GM18498 (cell line): ENCODE measurements at regions not wholly inside any gene's neighbourhood (a gene's known extent, or its start where the extent isn't known, plus 50 kb on each side); places are given as distances from the start of the nearest gene placed in this dataset.
"Not testable (repeated sequence)": the region's sequence is repeated elsewhere in the genome, so short reads cannot be mapped to it uniquely, and the experiment has no call there.

Source experiments
- ATAC-seq: cut with Tn5 transposase; IDR thresholded peaks from one replicate; pipeline ENCODE4 v1.9.1; 2021; ENCODE audit warnings: mild to moderate bottlenecking, moderate library complexity; ENCODE audit not compliant: unreplicated experiment

DNA sequence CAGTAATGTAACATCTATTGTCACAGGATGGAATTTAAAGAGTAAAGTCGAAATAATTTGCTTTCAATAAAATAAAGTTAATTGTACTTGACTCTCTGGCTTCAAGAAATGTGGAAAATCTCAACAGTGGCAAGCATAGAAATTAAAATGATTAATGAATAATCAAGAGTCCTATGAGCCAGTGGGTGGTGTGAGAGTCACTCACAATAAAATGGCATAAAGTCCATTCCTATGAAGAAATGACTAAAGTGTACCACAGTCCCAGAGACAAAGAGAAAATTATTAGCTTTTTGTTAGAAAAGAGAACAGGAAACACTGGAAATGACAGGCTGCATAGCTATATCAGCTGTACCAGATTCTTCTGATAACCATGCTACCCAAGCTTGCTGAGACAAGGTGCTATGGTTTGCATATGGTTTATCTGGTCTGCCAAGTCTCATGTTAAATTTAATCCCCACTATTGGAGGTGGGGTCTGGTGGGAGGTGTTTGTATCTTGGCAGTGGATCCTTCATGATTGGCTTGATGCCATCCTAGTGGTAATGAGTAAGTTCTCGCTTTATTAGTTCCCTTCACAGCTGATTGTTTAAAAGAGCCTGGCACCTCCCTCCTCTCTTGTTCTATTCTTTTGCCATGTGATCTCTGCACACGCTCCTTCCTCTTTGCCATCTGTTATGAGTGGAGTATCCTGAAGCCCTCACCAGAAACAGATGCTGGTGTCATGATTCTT lies 647.7 kb upstream of the ITGA1 start:
- no peak for ATAC-seq

DNA sequence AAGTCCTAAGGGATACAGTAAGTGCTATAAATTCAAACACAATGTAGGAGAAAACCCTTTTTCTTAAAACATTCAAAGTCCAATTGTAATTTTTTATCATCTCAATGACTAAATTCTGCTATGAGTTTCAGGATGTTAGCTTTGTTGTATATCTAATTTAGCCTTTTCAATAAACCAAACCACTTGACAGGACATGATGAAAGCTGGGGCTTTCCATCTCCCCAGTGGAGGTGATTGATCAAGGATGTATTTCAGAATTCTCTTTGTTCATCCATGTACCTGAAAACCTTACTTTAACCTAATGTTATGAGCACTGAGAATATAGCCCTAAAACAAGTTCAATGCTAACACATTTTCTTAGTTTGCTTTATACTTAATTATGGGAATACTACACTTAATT lies 639.0 kb upstream of the ITGA1 start:
- no peak for ATAC-seq

DNA sequence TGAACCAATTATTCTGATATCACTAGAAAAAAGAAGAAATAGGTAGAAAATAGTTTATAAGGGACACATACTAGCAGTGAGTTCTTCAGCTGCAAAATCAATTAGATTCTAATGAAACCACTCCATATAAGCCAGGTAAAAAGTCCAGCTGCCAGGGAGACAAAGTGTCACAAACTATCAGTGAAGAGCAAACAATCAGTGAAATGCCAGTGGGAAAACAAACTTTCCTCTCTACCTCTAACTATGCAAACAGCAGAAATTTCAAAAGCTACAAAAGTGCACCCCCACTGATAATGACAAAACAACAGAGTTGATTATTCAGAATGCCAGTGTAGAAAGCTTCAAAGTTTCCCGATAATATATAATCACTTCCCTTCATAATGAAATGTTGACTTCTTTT lies 637.2 kb upstream of the ITGA1 start:
- ATAC-seq, result no peak

DNA sequence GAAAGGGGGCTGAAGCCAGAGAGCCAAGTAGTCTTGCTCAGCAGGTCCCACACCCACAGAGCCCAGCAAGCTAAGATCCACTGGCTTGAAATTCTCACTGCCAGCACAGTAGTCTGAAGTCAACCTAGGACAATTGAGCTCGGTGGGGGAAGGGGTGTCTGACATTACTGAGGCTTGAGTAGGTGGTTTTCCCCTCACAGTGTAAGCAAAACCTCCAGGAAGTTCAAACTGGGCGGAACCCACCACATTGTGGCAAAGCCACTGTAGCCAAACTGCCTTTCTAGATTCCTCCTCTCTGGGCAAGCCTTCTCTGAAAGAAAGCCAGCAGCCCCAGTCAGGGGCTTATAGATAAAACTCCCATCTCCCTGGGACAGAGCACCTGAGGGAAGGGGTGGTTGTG lies 630.9 kb upstream of the ITGA1 start:
- not testable (repeated sequence) for ATAC-seq

DNA sequence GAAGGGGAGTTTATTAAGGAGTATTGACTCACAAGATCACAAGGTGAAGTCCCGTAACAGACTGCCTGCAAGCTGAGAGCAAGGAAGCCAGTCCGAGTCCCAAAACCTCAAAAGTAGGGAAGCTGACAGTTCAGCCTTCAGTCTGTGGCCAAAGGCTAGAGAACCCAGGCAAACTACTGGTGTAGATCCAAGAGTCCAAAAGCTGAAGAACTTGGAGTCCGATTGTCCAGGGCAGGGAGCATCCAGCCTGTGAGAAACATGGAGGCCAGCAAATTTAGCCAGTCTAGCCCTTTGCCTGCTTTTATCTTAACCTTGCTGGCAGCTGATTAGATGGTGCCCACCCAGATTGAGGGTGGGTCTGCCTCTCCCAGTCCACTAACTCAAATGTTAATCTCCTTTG lies 621.9 kb upstream of the ITGA1 start:
- ATAC-seq, result not testable (repeated sequence)

DNA sequence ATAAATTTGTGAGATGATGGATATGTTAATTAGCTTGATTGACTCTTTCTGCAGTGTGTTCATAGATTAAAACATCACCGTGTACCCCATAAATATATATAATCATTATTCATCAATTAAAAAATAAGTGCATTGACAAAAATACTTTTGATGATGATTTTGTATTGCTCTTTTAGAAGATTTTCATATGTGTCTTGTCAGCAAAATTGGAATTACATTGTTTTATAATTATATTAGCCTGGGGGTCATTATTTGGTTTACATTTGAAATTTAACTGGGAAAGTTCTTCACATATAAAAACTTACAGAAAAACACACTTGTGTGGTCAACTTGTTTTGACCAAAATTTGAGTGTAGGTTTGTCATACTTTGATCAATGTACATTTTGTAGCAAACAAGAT lies 614.6 kb upstream of the ITGA1 start:
- ATAC-seq, result no peak

DNA sequence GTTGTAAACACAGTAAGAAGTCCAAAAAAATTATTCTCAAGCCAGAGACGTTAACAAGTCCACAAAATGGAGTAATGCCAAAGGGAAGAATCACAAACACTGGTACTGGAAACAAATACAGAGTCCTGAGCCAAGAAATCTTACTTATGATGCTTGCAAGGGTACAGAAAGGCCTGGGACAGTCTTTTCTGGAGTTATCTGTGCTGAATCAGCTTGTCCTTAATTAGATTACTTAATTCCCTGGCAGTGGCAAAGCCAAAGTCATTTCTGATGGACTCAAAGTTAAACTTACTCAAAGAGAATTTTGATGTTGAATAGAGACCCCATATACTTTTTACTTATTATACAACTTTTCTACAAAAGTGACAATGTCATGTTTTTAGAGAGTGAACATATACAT lies 610.5 kb upstream of the ITGA1 start:
- no peak for ATAC-seq

DNA sequence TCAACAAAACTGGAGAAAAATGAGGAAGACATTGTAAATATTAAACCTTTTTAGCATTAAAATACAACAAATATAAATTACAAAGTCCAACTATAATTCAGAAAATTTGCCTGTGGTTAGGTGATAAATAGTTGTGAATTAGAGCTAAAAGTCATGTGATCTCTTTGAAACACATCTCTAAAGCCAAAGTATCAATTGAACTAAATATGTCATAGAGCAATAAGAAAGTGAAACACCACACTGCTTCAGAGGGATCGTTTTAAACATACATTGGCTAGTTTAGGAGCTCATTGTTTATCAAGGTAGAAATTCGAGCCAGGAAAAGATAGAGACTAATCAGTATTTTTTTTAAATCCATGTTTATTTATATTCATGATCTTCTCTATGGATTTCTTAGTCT lies 606.3 kb upstream of the ITGA1 start:
- ATAC-seq, result no peak

DNA sequence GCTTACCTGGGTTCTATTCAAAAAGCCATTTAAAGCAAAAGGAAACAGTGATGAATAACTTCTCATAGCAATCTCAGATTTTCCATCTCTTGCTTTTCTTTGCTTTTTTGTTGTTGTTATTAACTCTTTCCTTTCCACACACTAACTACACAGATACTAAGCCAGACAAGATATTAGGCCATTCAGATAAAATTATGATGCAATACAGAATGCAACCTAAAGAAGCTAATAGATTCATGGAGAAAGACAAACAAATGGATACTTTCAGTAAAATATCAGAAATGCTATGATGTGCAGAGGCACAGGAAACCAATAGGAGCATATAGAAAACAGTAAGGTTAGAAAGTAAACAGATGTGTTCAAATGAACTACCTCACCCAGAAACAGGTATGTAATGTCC lies 597.0 kb upstream of the ITGA1 start:
- no peak for ATAC-seq

DNA sequence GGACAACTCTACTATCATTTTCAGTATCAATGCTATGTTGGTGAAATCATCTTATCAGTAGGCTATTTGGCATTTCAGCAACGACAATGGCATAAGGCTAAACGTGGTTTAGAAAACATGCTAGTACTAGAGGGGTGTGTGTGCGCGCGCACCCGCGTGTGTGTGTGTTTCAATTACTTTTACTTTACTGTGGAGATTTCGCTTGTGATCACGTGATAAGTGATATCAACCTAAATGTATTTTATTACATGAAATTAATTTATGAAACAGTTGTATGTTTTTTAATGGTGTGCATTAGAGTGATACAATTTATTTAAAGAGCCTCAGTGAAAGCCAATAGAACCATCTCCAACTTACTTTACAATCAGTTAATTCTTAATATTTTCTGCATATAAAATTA lies 587.9 kb upstream of the ITGA1 start:
- no peak for ATAC-seq

DNA sequence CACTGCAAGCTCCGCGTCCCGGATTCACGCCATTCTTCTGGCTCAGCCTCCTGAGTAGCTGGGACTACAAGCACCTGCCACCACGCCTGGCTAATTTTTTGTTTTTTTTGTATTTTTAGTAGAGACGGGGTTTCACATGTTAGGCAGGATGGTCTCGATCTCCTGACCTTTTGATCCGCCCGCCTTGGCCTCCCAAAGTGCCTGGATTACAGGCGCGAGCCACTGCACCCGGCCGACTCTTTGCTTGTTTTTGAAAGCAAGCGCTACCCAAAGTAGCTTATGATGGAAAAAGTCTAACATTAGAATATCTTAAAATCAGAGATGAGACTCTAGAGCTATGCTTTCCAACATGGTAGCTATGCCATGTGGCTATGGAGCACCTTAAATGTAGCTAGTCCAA lies 585.5 kb upstream of the ITGA1 start:
- ATAC-seq, result no peak

DNA sequence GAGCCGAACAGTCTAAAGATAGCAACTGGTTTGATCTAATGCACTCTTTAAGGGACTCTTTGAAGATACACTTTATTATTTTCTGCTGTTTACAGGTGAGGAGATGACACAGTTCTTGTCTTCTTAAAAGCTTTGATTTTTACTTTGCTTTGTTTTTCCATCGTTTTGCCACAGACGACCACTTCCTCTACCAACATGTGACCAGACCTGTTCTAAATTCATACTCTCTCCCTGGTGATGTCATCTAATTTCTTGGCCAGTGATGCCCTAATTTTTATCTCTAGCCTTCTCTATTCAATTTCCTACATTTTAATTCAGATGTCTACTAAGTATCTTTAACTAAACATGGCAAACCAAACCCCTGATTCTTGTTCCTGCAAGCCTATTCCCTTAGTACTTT lies 583.4 kb upstream of the ITGA1 start:
- ATAC-seq, result no peak
